ENCODE measurements at regions not wholly inside any gene's neighbourhood (a gene's known extent, or its start where the extent isn't known, plus 50 kb on each side); places are given as distances from the start of the nearest gene placed in this dataset.

DNA sequence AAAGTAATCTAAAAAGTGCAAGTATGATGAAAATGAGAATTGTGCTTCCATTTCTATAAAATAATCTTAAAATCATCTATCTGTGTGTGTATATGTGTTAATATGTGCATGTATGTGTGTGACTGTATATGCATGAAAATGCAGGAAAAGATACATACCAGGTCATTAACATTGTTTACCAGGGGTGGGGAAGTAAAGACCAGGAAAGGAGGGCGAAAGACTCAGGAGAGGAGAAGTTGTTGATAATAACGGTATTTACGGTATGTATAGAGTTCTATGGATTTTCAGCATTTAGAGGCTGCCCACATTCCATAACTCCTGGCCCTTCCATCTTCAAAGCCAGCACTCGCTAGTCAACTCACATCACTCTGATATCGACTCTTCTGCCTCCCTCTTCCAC, 111.0 kb upstream of the SPDL1 start:
- Histone ChIP-seq H3K27ac (ENCODE audit: low read depth in 2 of 2, low read length in 2 of 2) (no peak overlapping the region), H3K4me3 (ENCODE audit: low read length in 3 of 3) (no peak overlapping the region), H3K36me3 (ENCODE audit: control insufficient read depth in 2 of 3, insufficient read depth in 3 of 3, low read length in 3 of 3) (no peaks in the 10 kb centered on the region), H3K9me3 (ENCODE audit: control insufficient read depth in 2 of 3, insufficient read depth in 1 of 3, low read length in 3 of 3) (no peaks in the 10 kb centered on the region), H3K9ac (ENCODE audit: low read length in 3 of 3) (no peak overlapping the region), H3K27me3 (ENCODE audit: control insufficient read depth, insufficient read depth, low read length) (no peaks in the 10 kb centered on the region), H3K4me1 (ENCODE audit: control insufficient read depth in 2 of 3, insufficient read depth in 2 of 3, low read depth in 1 of 3, low read length in 3 of 3) (no peaks in the 10 kb centered on the region)
- TF ChIP-seq, protein P1, sequence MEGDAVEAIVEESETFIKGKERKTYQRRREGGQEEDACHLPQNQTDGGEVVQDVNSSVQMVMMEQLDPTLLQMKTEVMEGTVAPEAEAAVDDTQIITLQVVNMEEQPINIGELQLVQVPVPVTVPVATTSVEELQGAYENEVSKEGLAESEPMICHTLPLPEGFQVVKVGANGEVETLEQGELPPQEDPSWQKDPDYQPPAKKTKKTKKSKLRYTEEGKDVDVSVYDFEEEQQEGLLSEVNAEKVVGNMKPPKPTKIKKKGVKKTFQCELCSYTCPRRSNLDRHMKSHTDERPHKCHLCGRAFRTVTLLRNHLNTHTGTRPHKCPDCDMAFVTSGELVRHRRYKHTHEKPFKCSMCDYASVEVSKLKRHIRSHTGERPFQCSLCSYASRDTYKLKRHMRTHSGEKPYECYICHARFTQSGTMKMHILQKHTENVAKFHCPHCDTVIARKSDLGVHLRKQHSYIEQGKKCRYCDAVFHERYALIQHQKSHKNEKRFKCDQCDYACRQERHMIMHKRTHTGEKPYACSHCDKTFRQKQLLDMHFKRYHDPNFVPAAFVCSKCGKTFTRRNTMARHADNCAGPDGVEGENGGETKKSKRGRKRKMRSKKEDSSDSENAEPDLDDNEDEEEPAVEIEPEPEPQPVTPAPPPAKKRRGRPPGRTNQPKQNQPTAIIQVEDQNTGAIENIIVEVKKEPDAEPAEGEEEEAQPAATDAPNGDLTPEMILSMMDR (IDR thresholded peaks at IDR 0.05; ENCODE audit: borderline replicate concordance, extremely low read depth, insufficient read depth): no peak
- intact Hi-C loops (cut with DNase I): no loop called here
- FAIRE-seq (no peak), DNase-seq (no peak)

DNA sequence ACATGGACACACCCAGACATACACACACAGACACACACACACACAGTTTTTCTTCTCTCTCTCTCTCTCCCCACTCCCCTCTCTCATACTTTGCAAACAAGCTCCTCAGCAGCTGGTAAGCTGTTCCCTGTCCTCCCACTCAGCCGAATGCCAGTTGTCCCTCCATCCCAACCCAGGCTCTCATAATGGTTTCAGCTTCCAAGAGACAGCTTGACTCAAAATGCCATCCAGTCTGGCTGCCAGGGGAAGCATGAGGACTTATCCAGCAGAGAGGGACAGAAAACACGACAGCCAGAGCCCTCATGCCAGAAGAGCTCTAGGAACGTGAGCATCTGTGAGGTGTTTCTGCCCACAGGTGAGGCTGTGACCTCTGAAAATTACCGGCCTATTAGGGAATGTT, 112.6 kb upstream of the SPDL1 start:
- Histone ChIP-seq H3K9ac (ENCODE audit: low read length in 3 of 3) (no peak overlapping the region), H3K4me3 (ENCODE audit: low read length in 3 of 3) (no peak overlapping the region), H3K27me3 (ENCODE audit: control insufficient read depth, insufficient read depth, low read length) (no peaks in the 10 kb centered on the region), H3K4me1 (ENCODE audit: control insufficient read depth in 2 of 3, insufficient read depth in 2 of 3, low read depth in 1 of 3, low read length in 3 of 3) (no peaks in the 10 kb centered on the region), H3K36me3 (ENCODE audit: control insufficient read depth in 2 of 3, insufficient read depth in 3 of 3, low read length in 3 of 3) (no peaks in the 10 kb centered on the region), H3K9me3 (ENCODE audit: control insufficient read depth in 2 of 3, insufficient read depth in 1 of 3, low read length in 3 of 3) (no peaks in the 10 kb centered on the region), H3K27ac (ENCODE audit: low read depth in 2 of 2, low read length in 2 of 2) (no peak overlapping the region)
- DNase-seq: no peak
- intact Hi-C loops (cut with DNase I): no loop called here
- no peak for FAIRE-seq
- TF ChIP-seq, protein P1 (IDR thresholded peaks at IDR 0.05; ENCODE audit: borderline replicate concordance, extremely low read depth, insufficient read depth): no peak

DNA sequence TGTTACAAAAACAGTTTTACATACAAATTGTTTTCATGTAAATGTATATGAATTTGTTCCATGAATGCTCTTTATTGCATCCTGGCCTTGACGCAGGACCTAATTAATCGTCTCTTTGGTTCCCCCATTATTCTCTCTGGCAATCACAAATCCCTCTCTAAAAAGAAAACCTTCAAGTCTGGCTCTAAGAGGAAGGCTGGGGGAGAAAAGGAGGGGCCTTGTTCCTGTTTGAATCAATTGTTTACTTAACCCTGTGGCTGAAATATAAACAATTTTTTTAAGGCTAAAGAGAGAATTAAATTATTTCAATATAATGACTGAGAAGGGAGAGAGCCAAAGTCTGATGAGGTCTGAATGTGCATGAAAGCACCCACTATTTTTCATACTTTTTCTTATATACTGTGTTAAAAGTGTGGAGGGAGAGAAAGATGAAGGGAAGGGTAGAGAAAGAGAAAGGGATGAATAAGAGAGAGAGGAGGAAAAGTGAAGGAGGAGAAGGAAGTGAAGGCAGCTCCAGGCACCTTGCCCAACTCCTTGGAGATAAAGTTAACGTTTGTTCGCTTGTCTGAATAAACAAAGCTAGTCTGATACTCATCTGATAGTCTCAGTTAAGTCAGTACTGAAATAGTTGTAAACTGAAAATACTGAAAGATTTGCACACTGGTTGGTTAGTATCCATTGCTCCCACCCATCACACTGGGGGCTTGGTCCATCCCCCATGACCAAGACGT, 116.4 kb upstream of the SPDL1 start:
- TF ChIP-seq, protein P1 (IDR thresholded peaks at IDR 0.05; ENCODE audit: borderline replicate concordance, extremely low read depth, insufficient read depth): no peak
- Histone ChIP-seq H3K27me3 (ENCODE audit: control insufficient read depth, insufficient read depth, low read length) (no peaks in the 10 kb centered on the region), H3K9ac (ENCODE audit: low read length in 3 of 3) (no peak overlapping the region), H3K4me1 (ENCODE audit: control insufficient read depth in 2 of 3, insufficient read depth in 2 of 3, low read depth in 1 of 3, low read length in 3 of 3) (no peaks in the 10 kb centered on the region), H3K4me3 (ENCODE audit: low read length in 3 of 3) (no peak overlapping the region), H3K36me3 (ENCODE audit: control insufficient read depth in 2 of 3, insufficient read depth in 3 of 3, low read length in 3 of 3) (no peaks in the 10 kb centered on the region), H3K9me3 (ENCODE audit: control insufficient read depth in 2 of 3, insufficient read depth in 1 of 3, low read length in 3 of 3) (no peaks in the 10 kb centered on the region), H3K27ac (ENCODE audit: low read depth in 2 of 2, low read length in 2 of 2) (no peak overlapping the region)
- peak in 1 of 5 donors; percentile 11 for DNase-seq
- FAIRE-seq: no peak
- intact Hi-C loops (cut with DNase I): no loop called here

DNA sequence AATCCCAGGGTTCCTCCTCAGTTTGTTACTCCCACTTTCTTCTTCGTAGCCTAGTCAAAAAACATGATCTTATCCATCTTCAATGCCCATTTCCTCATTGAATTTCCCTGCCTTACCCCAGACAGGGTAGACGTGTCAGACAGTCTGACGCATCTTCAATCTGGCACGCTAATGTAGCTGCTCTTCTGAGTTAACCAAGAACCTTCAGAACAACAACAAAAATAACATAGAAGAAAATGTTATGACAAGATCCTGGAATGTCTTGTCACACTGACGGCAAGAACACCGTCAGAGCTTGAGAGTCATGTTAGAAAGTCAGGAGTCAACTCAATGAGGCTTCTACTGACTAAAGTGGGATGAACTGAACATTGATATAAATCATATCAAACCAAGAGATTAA, 122.7 kb upstream of the SPDL1 start:
- FAIRE-seq: no peak

More for the DNA sequence above, 122.7 kb upstream of the SPDL1 start:
- Histone ChIP-seq H3K4me1 (ENCODE audit: control insufficient read depth in 2 of 3, insufficient read depth in 2 of 3, low read depth in 1 of 3, low read length in 3 of 3) (no peaks in the 10 kb centered on the region), H3K9ac (ENCODE audit: low read length in 3 of 3) (no peak overlapping the region), H3K9me3 (ENCODE audit: control insufficient read depth in 2 of 3, insufficient read depth in 1 of 3, low read length in 3 of 3) (no peaks in the 10 kb centered on the region), H3K27me3 (ENCODE audit: control insufficient read depth, insufficient read depth, low read length) (no peaks in the 10 kb centered on the region), H3K27ac (ENCODE audit: low read depth in 2 of 2, low read length in 2 of 2) (no peak overlapping the region), H3K4me3 (ENCODE audit: low read length in 3 of 3) (no peak overlapping the region), H3K36me3 (ENCODE audit: control insufficient read depth in 2 of 3, insufficient read depth in 3 of 3, low read length in 3 of 3) (no peaks in the 10 kb centered on the region)
- intact Hi-C loops (cut with DNase I): no loop called here
- TF ChIP-seq, protein P1 (IDR thresholded peaks at IDR 0.05; ENCODE audit: borderline replicate concordance, extremely low read depth, insufficient read depth): no peak
- DNase-seq: no peak
